Loucy (cell line): ENCODE measurements at regions not wholly inside any gene's neighbourhood (a gene's known extent, or its start where the extent isn't known, plus 50 kb on each side); places are given as distances from the start of the nearest gene placed in this dataset.

ENCODE experiments used
- CTCF ChIP-seq: fragments of 200-600 bp; sonication (generic); conservative IDR thresholded peaks from 2 replicates; pipeline ENCODE4 v1.5.1; 2014; ENCODE audit warnings: mild to moderate bottlenecking, antibody characterized with exemption, low read length
- EZH2phosphoT487 ChIP-seq: fragments of 200-600 bp; IDR thresholded peaks from 2 replicates; pipeline ENCODE4 v1.6.1; 2018; ENCODE audit warnings: antibody characterized with exemption, mild to moderate bottlenecking, moderate library complexity, borderline replicate concordance

GRCh38 chr12:131407221-131408035, 303.5 kb upstream of the SFSWAP start:
- TF ChIP-seq CTCF = no peak
- no peak for TF ChIP-seq EZH2phosphoT487
